ENCODE measurements at regions not wholly inside any gene's neighbourhood (a gene's known extent, or its start where the extent isn't known, plus 50 kb on each side); places are given as distances from the start of the nearest gene placed in this dataset.

DNA sequence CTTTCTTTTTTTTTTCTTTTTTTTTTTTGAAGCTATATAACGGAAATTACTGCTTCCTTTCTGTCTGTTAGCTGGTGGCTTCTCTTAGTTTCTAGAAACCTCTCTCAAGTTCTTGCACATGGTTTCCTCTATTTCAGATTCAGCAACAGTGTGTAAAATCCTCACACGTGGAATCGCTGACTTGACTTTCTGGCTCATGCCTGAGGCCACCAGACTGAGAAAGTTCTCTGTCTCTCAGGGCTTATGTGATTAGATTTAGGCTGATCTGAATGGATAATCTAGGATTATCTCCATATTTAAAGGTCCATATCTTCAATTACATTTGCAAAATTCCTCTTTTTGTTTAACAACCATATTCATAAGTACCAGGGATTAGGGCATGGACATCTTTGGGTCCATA, 856.3 kb upstream of the SLITRK6 start:
- DNase-seq (ENCODE audit: extremely low spot score) = no peak
- ChIA-PET CTCF (interaction anchor here (0.6 kb wide), 1 partner anchor 40 kb away, joined by 3 read pairs; no protein-coding TSS in a partner anchor), POLR2A (no interaction called here)
- TF ChIP-seq FOXK2 (IDR thresholded peaks at IDR 0.05) (no peak), LEF1 (IDR thresholded peaks at IDR 0.05; ENCODE audit: borderline replicate concordance) (no peak), FOXA1 (IDR thresholded peaks at IDR 0.05) (no peak), ARNT (IDR thresholded peaks at IDR 0.05) (no peak), ZNF384 (IDR thresholded peaks at IDR 0.05) (no peak), ELF4 (IDR thresholded peaks at IDR 0.05) (no peak), TARDBP (IDR thresholded peaks at IDR 0.05) (no peak), NFRKB (IDR thresholded peaks at IDR 0.05) (no peak), CTBP1 (IDR thresholded peaks at IDR 0.05; ENCODE audit: borderline replicate concordance) (no peak), L3MBTL2 (conservative IDR thresholded peaks at IDR 0.05) (no peak), FOXM1 (IDR thresholded peaks at IDR 0.05; ENCODE audit: borderline replicate concordance) (no peak), SP1 (IDR thresholded peaks at IDR 0.05) (no peak), HDGF (IDR thresholded peaks at IDR 0.05; ENCODE audit: borderline replicate concordance) (no peak)
- TF ChIP-seq, protein P1, sequence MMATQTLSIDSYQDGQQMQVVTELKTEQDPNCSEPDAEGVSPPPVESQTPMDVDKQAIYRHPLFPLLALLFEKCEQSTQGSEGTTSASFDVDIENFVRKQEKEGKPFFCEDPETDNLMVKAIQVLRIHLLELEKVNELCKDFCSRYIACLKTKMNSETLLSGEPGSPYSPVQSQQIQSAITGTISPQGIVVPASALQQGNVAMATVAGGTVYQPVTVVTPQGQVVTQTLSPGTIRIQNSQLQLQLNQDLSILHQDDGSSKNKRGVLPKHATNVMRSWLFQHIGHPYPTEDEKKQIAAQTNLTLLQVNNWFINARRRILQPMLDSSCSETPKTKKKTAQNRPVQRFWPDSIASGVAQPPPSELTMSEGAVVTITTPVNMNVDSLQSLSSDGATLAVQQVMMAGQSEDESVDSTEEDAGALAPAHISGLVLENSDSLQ (IDR thresholded peaks at IDR 0.05) = no peak

DNA sequence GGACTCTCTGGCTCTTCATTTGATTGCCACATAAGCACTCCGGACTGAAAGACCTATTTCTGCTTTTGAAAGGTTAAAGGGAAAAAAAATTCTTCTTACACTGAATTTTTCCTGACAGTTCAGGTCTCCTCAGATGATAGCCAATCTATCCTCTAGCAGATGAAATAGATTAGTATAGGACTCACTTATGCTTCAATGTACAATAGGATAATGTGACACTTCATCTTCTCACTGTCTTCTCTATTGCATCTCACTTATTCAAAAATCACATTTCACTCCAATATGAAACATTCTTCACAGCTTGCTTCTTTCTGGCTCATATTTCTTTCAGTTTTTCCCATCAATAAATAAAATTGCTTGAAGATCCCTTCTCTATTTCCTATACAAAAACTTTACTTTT, 860.9 kb upstream of the SLITRK6 start:
- no peak for TF ChIP-seq SP1 (IDR thresholded peaks at IDR 0.05)
- TF ChIP-seq ARNT (IDR thresholded peaks at IDR 0.05) = no peak
- no peak for TF ChIP-seq HDGF (IDR thresholded peaks at IDR 0.05; ENCODE audit: borderline replicate concordance)
- no peak for TF ChIP-seq BHLHE40 (IDR thresholded peaks at IDR 0.05; ENCODE audit: borderline replicate concordance)
- POLR2A ChIA-PET = no interaction called here
- CTCF ChIA-PET = no interaction called here
- DNase-seq (ENCODE audit: extremely low spot score) = no peak

DNA sequence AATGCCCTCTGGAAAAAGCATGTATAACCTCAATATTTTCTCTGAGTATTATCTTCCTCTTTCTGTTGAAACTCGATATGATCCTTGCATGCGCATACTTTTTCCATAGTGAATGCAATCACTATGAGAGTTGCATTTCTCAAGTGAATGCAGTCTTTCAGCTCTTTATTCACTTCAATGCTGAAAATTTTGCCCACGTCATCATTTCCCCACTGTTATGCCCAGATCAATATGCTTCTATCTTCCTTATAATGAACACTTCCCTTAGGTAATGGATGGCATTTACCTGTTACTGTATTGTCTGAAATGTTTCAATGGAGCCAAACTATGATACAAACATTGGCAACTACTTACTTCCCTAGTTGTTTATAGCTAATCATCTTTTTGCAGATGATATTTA, 866.6 kb upstream of the SLITRK6 start:
- no peak for DNase-seq (ENCODE audit: extremely low spot score)
- TF ChIP-seq CTBP1 (IDR thresholded peaks at IDR 0.05; ENCODE audit: borderline replicate concordance) (no peak), FOXM1 (IDR thresholded peaks at IDR 0.05; ENCODE audit: borderline replicate concordance) (no peak), FOXA1 (IDR thresholded peaks at IDR 0.05) (no peak), SP1 (IDR thresholded peaks at IDR 0.05) (no peak), LEF1 (IDR thresholded peaks at IDR 0.05; ENCODE audit: borderline replicate concordance) (no peak), ELF4 (IDR thresholded peaks at IDR 0.05) (no peak), ARNT (IDR thresholded peaks at IDR 0.05) (no peak), BHLHE40 (IDR thresholded peaks at IDR 0.05; ENCODE audit: borderline replicate concordance) (no peak), ZNF384 (IDR thresholded peaks at IDR 0.05) (no peak), FOXK2 (IDR thresholded peaks at IDR 0.05) (no peak), TARDBP (IDR thresholded peaks at IDR 0.05) (no peak), NFRKB (IDR thresholded peaks at IDR 0.05) (no peak), SUZ12 (IDR thresholded peaks at IDR 0.05) (no peak), L3MBTL2 (conservative IDR thresholded peaks at IDR 0.05) (no peak), HDGF (IDR thresholded peaks at IDR 0.05; ENCODE audit: borderline replicate concordance) (no peak)
- TF ChIP-seq, protein P1 (IDR thresholded peaks at IDR 0.05) = no peak
- ChIA-PET POLR2A (no interaction called here), CTCF (no interaction called here)

DNA sequence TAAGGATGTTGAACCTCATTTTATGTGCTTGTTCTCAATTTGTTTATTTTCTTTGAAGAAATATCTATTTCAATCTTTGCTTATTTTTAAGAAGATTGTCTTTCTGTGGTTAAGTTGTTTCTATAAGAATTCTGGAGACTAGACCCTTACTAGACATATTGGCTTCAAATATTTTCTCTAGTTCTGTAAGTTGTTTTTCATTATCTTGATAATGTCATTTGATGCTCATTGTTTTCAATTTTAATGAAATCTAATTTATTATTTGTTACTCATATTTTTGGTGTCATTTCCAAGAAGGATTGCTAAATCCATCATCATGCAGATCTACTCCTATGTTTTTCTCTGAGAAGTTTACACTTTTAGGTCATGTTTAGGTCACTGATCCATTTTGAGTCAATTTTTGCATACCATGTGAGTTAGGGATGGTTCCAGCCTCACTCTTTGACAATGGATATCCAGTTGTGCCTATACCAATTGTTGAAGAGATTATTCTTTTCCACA, 874.8 kb upstream of the SLITRK6 start:
- DNase-seq (ENCODE audit: extremely low spot score) = no peak
- POLR2A ChIA-PET = no interaction called here
- TF ChIP-seq, protein P1 (IDR thresholded peaks at IDR 0.05) = no peak
- TF ChIP-seq TARDBP (IDR thresholded peaks at IDR 0.05) (no peak), CTBP1 (IDR thresholded peaks at IDR 0.05; ENCODE audit: borderline replicate concordance) (no peak), ZNF384 (IDR thresholded peaks at IDR 0.05) (no peak), BHLHE40 (IDR thresholded peaks at IDR 0.05; ENCODE audit: borderline replicate concordance) (no peak), SP1 (IDR thresholded peaks at IDR 0.05) (no peak), HDGF (IDR thresholded peaks at IDR 0.05; ENCODE audit: borderline replicate concordance) (no peak), LEF1 (IDR thresholded peaks at IDR 0.05; ENCODE audit: borderline replicate concordance) (no peak), FOXK2 (IDR thresholded peaks at IDR 0.05) (no peak), SUZ12 (IDR thresholded peaks at IDR 0.05) (no peak), L3MBTL2 (conservative IDR thresholded peaks at IDR 0.05) (no peak)
- CTCF ChIA-PET = interaction anchor here (0.6 kb wide), 1 partner anchor 781 kb away, joined by 3 read pairs; no protein-coding TSS in a partner anchor

DNA sequence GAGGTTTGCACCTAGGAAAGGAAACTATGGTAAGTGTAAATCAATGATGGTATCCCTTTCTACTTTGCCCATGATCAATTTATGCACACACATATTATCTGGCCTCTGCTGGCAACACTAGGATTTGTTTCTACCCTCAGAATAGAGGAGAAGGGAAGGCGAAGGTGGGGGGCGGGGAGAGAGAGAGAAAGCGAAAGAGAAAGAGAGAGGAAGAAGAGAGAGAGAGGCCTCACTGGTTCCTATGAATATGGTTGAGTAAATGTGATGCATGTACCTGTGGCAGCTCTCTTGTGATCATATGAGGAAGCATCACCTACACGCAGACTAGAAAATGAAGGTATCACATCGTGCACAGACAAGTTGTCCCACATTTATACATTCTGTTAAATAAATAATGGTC, 882.0 kb upstream of the SLITRK6 start:
- POLR2A ChIA-PET = no interaction called here
- no peak for TF ChIP-seq SP1 (IDR thresholded peaks at IDR 0.05)
- no peak for TF ChIP-seq FOXA1 (IDR thresholded peaks at IDR 0.05)
- no peak for TF ChIP-seq HDGF (IDR thresholded peaks at IDR 0.05; ENCODE audit: borderline replicate concordance)
- no peak for TF ChIP-seq BHLHE40 (IDR thresholded peaks at IDR 0.05; ENCODE audit: borderline replicate concordance)
- no peak for TF ChIP-seq ARNT (IDR thresholded peaks at IDR 0.05)
- no peak for TF ChIP-seq TARDBP (IDR thresholded peaks at IDR 0.05)
- no peak for TF ChIP-seq L3MBTL2 (conservative IDR thresholded peaks at IDR 0.05)
- TF ChIP-seq NFRKB (IDR thresholded peaks at IDR 0.05) = no peak
- no peak for TF ChIP-seq FOXM1 (IDR thresholded peaks at IDR 0.05; ENCODE audit: borderline replicate concordance)
- TF ChIP-seq ZNF384 (IDR thresholded peaks at IDR 0.05) = no peak
- TF ChIP-seq, protein P1 (IDR thresholded peaks at IDR 0.05) = no peak
- no peak for TF ChIP-seq FOXK2 (IDR thresholded peaks at IDR 0.05)
- DNase-seq (ENCODE audit: extremely low spot score) = no peak
- CTCF ChIA-PET = no interaction called here

DNA sequence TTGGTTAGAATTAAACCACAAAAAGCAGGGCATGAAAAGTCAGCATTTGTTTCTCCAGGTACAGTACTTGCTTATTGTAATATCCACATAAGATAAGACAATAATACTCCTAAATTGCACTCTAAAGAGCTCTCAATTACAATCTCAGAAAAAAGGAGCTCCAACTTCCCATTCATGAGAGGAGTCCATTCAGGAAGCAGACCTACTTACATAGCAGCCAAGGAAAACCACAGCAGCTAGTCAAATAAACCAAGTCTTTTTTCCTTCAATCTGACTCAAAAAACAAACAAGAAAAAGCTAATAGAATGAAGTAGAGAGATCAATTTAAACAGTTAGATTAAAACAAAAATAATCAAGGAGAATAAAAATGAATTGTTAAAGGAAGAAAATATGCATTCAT, 885.2 kb upstream of the SLITRK6 start:
- POLR2A ChIA-PET = no interaction called here
- DNase-seq (ENCODE audit: extremely low spot score) = no peak
- CTCF ChIA-PET = interaction anchor here (0.7 kb wide), 1 partner anchor 26 kb away, joined by 4 read pairs; no protein-coding TSS in a partner anchor
- TF ChIP-seq SP1 (IDR thresholded peaks at IDR 0.05) (no peak), FOXA1 (IDR thresholded peaks at IDR 0.05) (no peak), ELF4 (IDR thresholded peaks at IDR 0.05) (no peak), FOXM1 (IDR thresholded peaks at IDR 0.05; ENCODE audit: borderline replicate concordance) (no peak), ARNT (IDR thresholded peaks at IDR 0.05) (no peak), TARDBP (IDR thresholded peaks at IDR 0.05) (no peak), FOXK2 (IDR thresholded peaks at IDR 0.05) (no peak), L3MBTL2 (conservative IDR thresholded peaks at IDR 0.05) (no peak), BHLHE40 (IDR thresholded peaks at IDR 0.05; ENCODE audit: borderline replicate concordance) (no peak), ZNF384 (IDR thresholded peaks at IDR 0.05) (no peak), NFRKB (IDR thresholded peaks at IDR 0.05) (no peak), LEF1 (IDR thresholded peaks at IDR 0.05; ENCODE audit: borderline replicate concordance) (no peak), CTBP1 (IDR thresholded peaks at IDR 0.05; ENCODE audit: borderline replicate concordance) (no peak), SUZ12 (IDR thresholded peaks at IDR 0.05) (no peak), HDGF (IDR thresholded peaks at IDR 0.05; ENCODE audit: borderline replicate concordance) (no peak)
- TF ChIP-seq, protein P1 (IDR thresholded peaks at IDR 0.05) = no peak
